H1 (cell line): ENCODE measurements at regions not wholly inside any gene's neighbourhood (a gene's known extent, or its start where the extent isn't known, plus 50 kb on each side); places are given as distances from the start of the nearest gene placed in this dataset.

Source experiments
- CTCF ChIA-PET: fragments of 300-600 bp; sonication (Branson Sonifier 250); formaldehyde crosslinking; loops from one replicate; lab custom pipeline; 2021; ENCODE audit not compliant: partially characterized antibody; lab: Charles Lee
- POLR2A ChIA-PET: fragments of 300-600 bp; sonication (Branson Sonifier 250); formaldehyde crosslinking; loops from one replicate; lab custom pipeline; 2021; ENCODE audit warnings: inconsistent platforms; ENCODE audit not compliant: partially characterized antibody; lab: Charles Lee
- DNase-seq, 2 experiments: peaks; one replicate each; pipeline versions ENCODE4 v3.0.0 to v3.0.0-alpha.2; 2010 to 2022; ENCODE audit warnings: low spot score in 2 of 2, low read depth in 1 of 2, mixed read lengths in 1 of 2
- FAIRE-seq: peaks from 2 replicates; lab custom pipeline; 2011; peaks lifted over from hg19 to GRCh38; lab: Jason Lieb, UNC
- H2AFZ ChIP-seq: 2 replicates; pipeline ENCODE4 v1.8.1; 2012; ENCODE audit warnings: low read length, inconsistent platforms
- H2AK5ac ChIP-seq: 2 replicates; pipeline ENCODE4 v1.6.1; 2013; ENCODE audit warnings: low read depth, low read length
- H2BK120ac ChIP-seq: replicated peaks from 2 replicates; pipeline ENCODE3; 2013; ENCODE audit warnings: low read depth, low read length, inconsistent platforms
- H2BK12ac ChIP-seq: 2 replicates; pipeline ENCODE4 v1.6.1; 2013; ENCODE audit warnings: low read depth, low read length
- H2BK15ac ChIP-seq: 2 replicates; pipeline ENCODE4 v1.6.1; 2013; ENCODE audit warnings: low read length
- H2BK20ac ChIP-seq: 2 replicates; pipeline ENCODE4 v1.6.1; 2013; ENCODE audit warnings: low read length
- H2BK5ac ChIP-seq: 2 replicates; pipeline ENCODE4 v1.6.1; 2013; ENCODE audit warnings: low read depth, low read length
- H3K14ac ChIP-seq: 2 replicates; pipeline ENCODE4 v1.6.1; 2013; ENCODE audit warnings: inconsistent platforms; ENCODE audit not compliant: insufficient read length
- H3K18ac ChIP-seq: 2 replicates; pipeline ENCODE4 v1.6.1; 2013; ENCODE audit warnings: low read length; ENCODE audit errors: extremely low read depth
- H3K23ac ChIP-seq: 2 replicates; pipeline ENCODE4 v1.6.1; 2013; ENCODE audit warnings: inconsistent platforms; ENCODE audit not compliant: insufficient read length
- H3K23me2 ChIP-seq: 2 replicates; pipeline ENCODE4 v1.6.1; 2013; ENCODE audit warnings: low read depth, low read length
- H3K27ac ChIP-seq: 2 replicates; pipeline ENCODE4 v1.6.1; 2011; ENCODE audit warnings: low read depth, low read length, inconsistent platforms
- H3K27me3 ChIP-seq, 4 experiments: replicated peaks in 1 of 4; 1 replicate in 1 of 4; 2 replicates in 3 of 4; pipeline versions ENCODE4 v1.6.1 to v1.8.1; 2011 to 2013; ENCODE audit warnings: low read length in 3 of 4, mild to moderate bottlenecking in 3 of 4, inconsistent platforms in 2 of 4, mixed read lengths in 2 of 4, moderate library complexity in 1 of 4; ENCODE audit not compliant: control insufficient read depth in 3 of 4, insufficient read depth in 3 of 4; ENCODE audit errors: extremely low read depth in 1 of 4
- H3K36me3 ChIP-seq, 4 experiments: 2 replicates each; pipeline versions ENCODE4 v1.6.1 to v1.8.1; 2011 to 2013; ENCODE audit warnings: mild to moderate bottlenecking in 4 of 4, low read length in 3 of 4, moderate library complexity in 2 of 4, control low read depth in 1 of 4, inconsistent platforms in 1 of 4; ENCODE audit not compliant: insufficient read depth in 4 of 4, control insufficient read depth in 2 of 4
- H3K4ac ChIP-seq: replicated peaks from 2 replicates; pipeline ENCODE3; 2013; ENCODE audit warnings: low read length, low read depth, mixed read lengths, inconsistent platforms; ENCODE audit not compliant: insufficient read length
- H3K4me1 ChIP-seq, 4 experiments: replicated peaks in 1 of 4; 1 replicate in 1 of 4; 2 replicates in 3 of 4; pipeline versions ENCODE4 v1.6.1 to v1.8.1; 2011 to 2013; ENCODE audit warnings: low read length in 3 of 4, inconsistent platforms in 2 of 4, mixed read lengths in 1 of 4; ENCODE audit not compliant: insufficient read depth in 4 of 4, control insufficient read depth in 3 of 4
- H3K4me2 ChIP-seq, 2 experiments: 2 replicates each; pipeline versions ENCODE4 v1.6.1 to v1.8.1; 2011 to 2013; ENCODE audit warnings: low read depth in 2 of 2, low read length in 2 of 2, control low read depth in 1 of 2, inconsistent platforms in 1 of 2, mild to moderate bottlenecking in 1 of 2; ENCODE audit not compliant: insufficient read depth in 1 of 2
- H3K4me3 ChIP-seq, 4 experiments: fragments of 200-600, 300-600 bp in 1 of 4; sonication (generic), shearing (Covaris generic), sonication (Bioruptor Twin) in 1 of 4; 2 replicates each; pipeline versions ENCODE4 v1.5.1 to v1.8.1; 2011 to 2016; ENCODE audit warnings: low read length in 4 of 4, low read depth in 3 of 4, control low read depth in 2 of 4, inconsistent platforms in 2 of 4, mild to moderate bottlenecking in 2 of 4, mixed read lengths in 1 of 4, moderate library complexity in 1 of 4; ENCODE audit not compliant: insufficient read depth in 2 of 4; ENCODE audit errors: extremely low read depth in 1 of 4
- H3K56ac ChIP-seq: replicated peaks from 2 replicates; pipeline ENCODE3; 2013; ENCODE audit warnings: low read depth, mild to moderate bottlenecking, mixed read lengths, low read length, inconsistent platforms; ENCODE audit not compliant: insufficient read length
- H3K79me1 ChIP-seq: 2 replicates; pipeline ENCODE4 v1.6.1; 2013; ENCODE audit warnings: low read depth, low read length, control low read depth
- H3K79me2 ChIP-seq, 2 experiments: 2 replicates each; pipeline versions ENCODE4 v1.6.1 to v1.8.1; 2012 to 2013; ENCODE audit warnings: low read length in 2 of 2, mild to moderate bottlenecking in 2 of 2, inconsistent platforms in 1 of 2; ENCODE audit not compliant: insufficient read depth in 2 of 2, control insufficient read depth in 1 of 2
- H3K9ac ChIP-seq, 4 experiments: replicated peaks in 1 of 4; 1 replicate in 1 of 4; 2 replicates in 3 of 4; pipeline versions ENCODE4 v1.6.1 to v1.8.1; 2011 to 2013; ENCODE audit warnings: low read depth in 3 of 4, low read length in 3 of 4, control low read depth in 2 of 4, mild to moderate bottlenecking in 2 of 4, moderate library complexity in 2 of 4, inconsistent platforms in 1 of 4; ENCODE audit errors: extremely low read depth in 1 of 4
- H3K9me3 ChIP-seq, 2 experiments: 2 replicates each; pipeline versions ENCODE4 v1.6.1 to v1.8.1; 2012 to 2013; ENCODE audit warnings: mild to moderate bottlenecking in 2 of 2, moderate library complexity in 2 of 2, control low read depth in 1 of 2, inconsistent platforms in 1 of 2, low read depth in 1 of 2, low read length in 1 of 2, mixed read lengths in 1 of 2; ENCODE audit not compliant: insufficient read depth in 2 of 2
- H4K20me1 ChIP-seq, 2 experiments: replicated peaks in 1 of 2; 2 replicates each; pipeline versions ENCODE3 to v1.8.1; 2011 to 2013; ENCODE audit warnings: inconsistent platforms in 2 of 2, low read length in 2 of 2, mild to moderate bottlenecking in 1 of 2; ENCODE audit not compliant: insufficient read depth in 2 of 2, control insufficient read depth in 1 of 2
- H4K5ac ChIP-seq: 2 replicates; pipeline ENCODE4 v1.6.1; 2013; ENCODE audit warnings: low read length, low read depth, mixed read lengths, inconsistent platforms; ENCODE audit not compliant: insufficient read length
- H4K8ac ChIP-seq: 2 replicates; pipeline ENCODE4 v1.8.0; 2013; ENCODE audit warnings: mild to moderate bottlenecking, moderate library complexity, low read length, inconsistent platforms; ENCODE audit not compliant: insufficient read depth; ENCODE audit errors: extremely low read depth
- H4K91ac ChIP-seq: replicated peaks from 2 replicates; pipeline ENCODE3; 2013; ENCODE audit warnings: low read length, mixed read lengths, inconsistent platforms; ENCODE audit not compliant: insufficient read length
- EP300 ChIP-seq, 2 experiments: IDR thresholded peaks; 1 replicate in 1 of 2; 2 replicates in 1 of 2; pipeline ENCODE4 v1.6.1; 2011 to 2012; ENCODE audit warnings: low read depth in 2 of 2, low read length in 2 of 2, mild to moderate bottlenecking in 2 of 2, borderline replicate concordance in 1 of 2, inconsistent platforms in 1 of 2, moderate library complexity in 1 of 2
- EZH2 ChIP-seq: fragments of 200-600 bp; sonication (generic); IDR thresholded peaks from 2 replicates; pipeline ENCODE4 v1.7.1; 2012; ENCODE audit warnings: low read depth, mild to moderate bottlenecking, moderate library complexity, low read length, inconsistent platforms; ENCODE audit not compliant: severe bottlenecking
- JUN ChIP-seq: IDR thresholded peaks from 2 replicates; pipeline ENCODE4 v1.6.1; 2011; ENCODE audit warnings: low read depth, mild to moderate bottlenecking, improper control_type of control experiment, low read length
- JUND ChIP-seq: IDR thresholded peaks from 2 replicates; pipeline ENCODE4 v1.6.1; 2011; ENCODE audit warnings: mild to moderate bottlenecking, improper control_type of control experiment, low read length
- NANOG ChIP-seq: IDR thresholded peaks from 2 replicates; pipeline ENCODE4 v1.6.1; 2011; ENCODE audit warnings: low read length, low read depth, mild to moderate bottlenecking, inconsistent platforms; ENCODE audit not compliant: insufficient read depth, poor library complexity, severe bottlenecking
- NRF1 ChIP-seq: IDR thresholded peaks from 2 replicates; pipeline ENCODE4 v1.6.1; 2011; ENCODE audit warnings: mild to moderate bottlenecking, low read depth, low read length, improper control_type of control experiment
- PHF8 ChIP-seq: fragments of 200-600 bp; sonication (generic); conservative IDR thresholded peaks from 2 replicates; pipeline ENCODE4 v1.7.1; 2012; ENCODE audit warnings: low read depth, mild to moderate bottlenecking, inconsistent platforms, low read length, moderate library complexity
- POU5F1 ChIP-seq: IDR thresholded peaks from 2 replicates; pipeline ENCODE4 v1.6.1; 2011; ENCODE audit warnings: low read depth, mild to moderate bottlenecking, low read length, moderate library complexity
- RFX5 ChIP-seq: IDR thresholded peaks from 2 replicates; pipeline ENCODE4 v1.6.1; 2011; ENCODE audit warnings: low read depth, low read length, improper control_type of control experiment, borderline replicate concordance
- SIX5 ChIP-seq: IDR thresholded peaks from 2 replicates; pipeline ENCODE4 v1.6.1; 2011; ENCODE audit warnings: mild to moderate bottlenecking, low read depth, low read length
- WGBS, 2 experiments: shearing (Covaris generic) in 1 of 2; methylation state at CpG; one replicate each; pipeline versions ENCODE4 v1.1.6 to v1.1.7; 2013 to 2015; ENCODE audit warnings: low lambda C conversion rate in 2 of 2, mixed read lengths in 2 of 2, inconsistent platforms in 1 of 2, low coverage in 1 of 2, missing lambda C conversion rate in 1 of 2; ENCODE audit not compliant: insufficient replicate concordance in 2 of 2, insufficient coverage in 1 of 2, insufficient read length in 1 of 2; ENCODE audit errors: extremely low coverage in 1 of 2, missing lambda C conversion rate in 1 of 2; 5-methylcytosine and 5-hydroxymethylcytosine counted together
- TF ChIP-seq, protein P1 (sequence below): IDR thresholded peaks from 2 replicates; pipeline ENCODE4 v1.6.1; 2012; ENCODE audit warnings: low read length, inconsistent platforms

DNA sequence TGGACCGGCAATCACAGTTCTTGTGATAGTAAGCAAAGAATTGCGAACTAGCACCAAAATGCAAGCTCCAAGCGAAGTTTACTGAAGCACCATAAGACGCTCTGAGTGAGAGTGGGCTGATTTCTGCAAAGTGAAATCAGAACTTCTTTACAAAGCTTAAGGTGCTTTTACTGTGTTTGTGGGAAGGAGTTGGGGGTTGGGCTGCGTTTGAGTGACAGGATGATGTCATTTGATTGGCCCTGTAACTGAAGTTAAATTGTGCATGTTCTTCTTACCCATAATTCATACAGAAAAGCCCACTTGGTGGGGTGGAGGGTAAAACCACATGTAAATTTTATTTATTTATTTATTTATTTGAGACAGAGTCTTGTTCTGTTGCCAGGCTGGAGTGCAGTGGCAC is 970.6 kb upstream of the CDH18 start (continued):
- TF ChIP-seq POU5F1 = no peak

DNA sequence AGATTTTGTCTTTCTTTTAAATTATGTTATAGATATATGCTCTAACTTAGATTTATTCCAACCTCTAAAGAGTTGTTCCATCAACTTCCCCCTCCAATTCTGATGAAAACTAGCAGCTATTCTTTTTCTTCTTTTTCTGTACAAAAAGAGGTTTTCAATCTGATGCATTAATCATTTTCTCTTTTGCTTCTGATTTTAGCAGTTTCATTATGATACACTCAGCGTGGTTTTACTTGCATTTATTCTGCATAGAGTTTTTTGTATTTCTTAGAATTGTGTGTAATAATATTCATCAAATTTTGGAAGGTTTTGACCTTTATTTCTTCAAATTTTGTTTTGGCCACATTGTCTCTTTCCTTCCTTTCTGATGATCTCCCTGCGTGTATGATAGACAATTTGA is 968.1 kb upstream of the CDH18 start:
- POLR2A ChIA-PET = no interaction called here
- H4K91ac ChIP-seq = no peak overlapping the region
- no peak for DNase-seq
- WGBS, 2 experiments = 90% methylated on average over 2 of the region's 2 CpGs; no CpG with 5 or more reads in 1 of the 2 experiments
- H3K36me3 ChIP-seq = no peaks in the 10 kb centered on the region
- H2BK5ac ChIP-seq = no peak overlapping the region
- H2BK12ac ChIP-seq = no peak overlapping the region
- no peak overlapping the region for H2AK5ac ChIP-seq
- no peak overlapping the region for H3K23ac ChIP-seq
- H3K9ac ChIP-seq = no peak overlapping the region
- CTCF ChIA-PET = interaction anchor here (0.6 kb wide), 1 partner anchor 630 kb away, joined by 5 read pairs; no protein-coding TSS in a partner anchor
- no peak overlapping the region for H2BK20ac ChIP-seq
- H2BK120ac ChIP-seq = no peak overlapping the region
- H4K8ac ChIP-seq = no peak overlapping the region
- H3K14ac ChIP-seq = no peak overlapping the region
- no peak overlapping the region for H3K56ac ChIP-seq
- no peaks in the 10 kb centered on the region for H3K79me2 ChIP-seq
- no peaks in the 10 kb centered on the region for H3K9me3 ChIP-seq
- H3K4ac ChIP-seq = no peak overlapping the region
- H2BK15ac ChIP-seq = no peak overlapping the region
- no peaks in the 10 kb centered on the region for H3K27me3 ChIP-seq
- no peak overlapping the region for H3K18ac ChIP-seq
- H3K23me2 ChIP-seq = no peaks in the 10 kb centered on the region
- H3K4me3 ChIP-seq = no peak overlapping the region
- no peak overlapping the region for H3K4me2 ChIP-seq
- H4K20me1 ChIP-seq = no peaks in the 10 kb centered on the region
- no peak overlapping the region for H2AFZ ChIP-seq
- FAIRE-seq = no peak
- no peak overlapping the region for H4K5ac ChIP-seq
- no peaks in the 10 kb centered on the region for H3K79me1 ChIP-seq
- no peaks in the 10 kb centered on the region for H3K4me1 ChIP-seq
- H3K27ac ChIP-seq = no peak overlapping the region
- TF ChIP-seq SIX5 = no peak
- TF ChIP-seq, protein P1, sequence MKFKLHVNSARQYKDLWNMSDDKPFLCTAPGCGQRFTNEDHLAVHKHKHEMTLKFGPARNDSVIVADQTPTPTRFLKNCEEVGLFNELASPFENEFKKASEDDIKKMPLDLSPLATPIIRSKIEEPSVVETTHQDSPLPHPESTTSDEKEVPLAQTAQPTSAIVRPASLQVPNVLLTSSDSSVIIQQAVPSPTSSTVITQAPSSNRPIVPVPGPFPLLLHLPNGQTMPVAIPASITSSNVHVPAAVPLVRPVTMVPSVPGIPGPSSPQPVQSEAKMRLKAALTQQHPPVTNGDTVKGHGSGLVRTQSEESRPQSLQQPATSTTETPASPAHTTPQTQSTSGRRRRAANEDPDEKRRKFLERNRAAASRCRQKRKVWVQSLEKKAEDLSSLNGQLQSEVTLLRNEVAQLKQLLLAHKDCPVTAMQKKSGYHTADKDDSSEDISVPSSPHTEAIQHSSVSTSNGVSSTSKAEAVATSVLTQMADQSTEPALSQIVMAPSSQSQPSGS = no peak
- no peak for TF ChIP-seq JUND
- TF ChIP-seq EZH2 = no peak
- no peak for TF ChIP-seq RFX5
- no peak for TF ChIP-seq JUN
- no peak for TF ChIP-seq PHF8
- no peak for TF ChIP-seq EP300 (IDR thresholded peaks at IDR 0.05; ENCODE audit: borderline replicate concordance in 1 of 2, low read depth in 2 of 2, low read length in 2 of 2)
- no peak for TF ChIP-seq NRF1
- no peak for TF ChIP-seq NANOG
